GM15510 (cell line): ENCODE measurements at regions not wholly inside any gene's neighbourhood (a gene's known extent, or its start where the extent isn't known, plus 50 kb on each side); places are given as distances from the start of the nearest gene placed in this dataset.

ENCODE experiments used
- POLR2A ChIP-seq: IDR thresholded peaks from 3 replicates; pipeline ENCODE4 v1.6.1; 2011; ENCODE audit warnings: borderline replicate concordance; ENCODE audit not compliant: insufficient read length; ENCODE audit errors: extremely low read depth

- TF ChIP-seq POLR2A, result no peak
These were observed 150.5 kb upstream of the VKORC1L1 start for GRCh38 chr7:65722361-65722792.

- TF ChIP-seq POLR2A, result no peak
These were observed 141.7 kb upstream of the VKORC1L1 start for GRCh38 chr7:65731129-65731528.

GRCh38 chr7:65731562-65732035 is 141.3 kb upstream of the VKORC1L1 start:
- no peak for TF ChIP-seq POLR2A

DNA sequence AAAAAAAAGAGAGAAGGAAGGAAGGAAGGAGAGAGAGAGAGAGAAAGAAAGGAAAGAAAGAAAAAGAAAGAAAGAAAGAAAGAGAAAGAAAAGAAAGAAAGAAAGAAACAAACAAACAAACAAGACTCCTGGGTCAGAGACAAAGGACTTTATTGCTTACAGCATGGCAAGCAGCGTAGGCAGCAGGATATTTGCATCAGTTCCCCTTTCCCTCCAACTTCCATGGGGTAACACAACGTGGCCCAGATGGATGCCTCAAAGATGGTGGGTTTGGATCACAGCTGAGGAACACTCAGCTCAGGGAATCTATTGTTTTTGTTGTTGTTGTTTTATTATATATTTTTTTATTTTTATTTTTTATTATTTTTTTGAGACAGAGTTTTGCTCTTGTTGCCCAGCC is 128.5 kb upstream of the VKORC1L1 start:
- TF ChIP-seq POLR2A, result no peak

DNA sequence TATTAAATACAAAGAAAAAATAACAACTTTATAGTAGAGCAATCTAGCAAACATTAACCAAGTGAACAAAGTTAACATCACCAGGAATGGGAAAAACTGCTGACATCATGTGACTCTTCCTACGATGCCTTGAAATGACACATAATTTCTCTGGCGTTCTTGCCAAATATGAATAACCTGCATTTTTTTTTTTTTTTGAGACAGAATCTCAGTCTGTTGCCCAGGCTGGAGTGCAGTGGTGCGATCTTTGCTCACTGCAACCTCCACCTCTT is 126.5 kb upstream of the VKORC1L1 start:
- no peak for TF ChIP-seq POLR2A

DNA sequence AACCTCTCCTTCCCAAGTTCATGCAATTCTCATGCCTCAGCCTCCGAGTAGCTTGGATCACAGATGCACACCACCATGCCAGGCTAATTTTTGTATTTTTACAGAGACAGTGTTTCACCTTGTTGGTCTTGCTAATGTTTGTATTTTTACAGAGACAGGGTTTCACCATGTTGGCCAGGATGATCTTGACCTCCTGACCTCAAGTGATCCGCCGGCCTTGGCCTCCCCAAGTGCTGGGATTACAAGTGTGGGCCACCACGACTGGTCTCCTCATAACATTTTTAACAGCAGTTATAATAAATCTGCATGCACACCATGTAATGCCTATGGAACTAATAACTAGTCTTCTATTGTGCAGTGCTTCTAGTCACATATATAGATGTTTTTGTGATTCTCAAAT is 123.8 kb upstream of the VKORC1L1 start:
- TF ChIP-seq POLR2A, result no peak

- no peak for TF ChIP-seq POLR2A
These were observed 123.4 kb upstream of the VKORC1L1 start for GRCh38 chr7:65749518-65749917.

- peak; percentile 88 for TF ChIP-seq POLR2A
These were observed 122.1 kb upstream of the VKORC1L1 start for GRCh38 chr7:65750511-65751344.

DNA sequence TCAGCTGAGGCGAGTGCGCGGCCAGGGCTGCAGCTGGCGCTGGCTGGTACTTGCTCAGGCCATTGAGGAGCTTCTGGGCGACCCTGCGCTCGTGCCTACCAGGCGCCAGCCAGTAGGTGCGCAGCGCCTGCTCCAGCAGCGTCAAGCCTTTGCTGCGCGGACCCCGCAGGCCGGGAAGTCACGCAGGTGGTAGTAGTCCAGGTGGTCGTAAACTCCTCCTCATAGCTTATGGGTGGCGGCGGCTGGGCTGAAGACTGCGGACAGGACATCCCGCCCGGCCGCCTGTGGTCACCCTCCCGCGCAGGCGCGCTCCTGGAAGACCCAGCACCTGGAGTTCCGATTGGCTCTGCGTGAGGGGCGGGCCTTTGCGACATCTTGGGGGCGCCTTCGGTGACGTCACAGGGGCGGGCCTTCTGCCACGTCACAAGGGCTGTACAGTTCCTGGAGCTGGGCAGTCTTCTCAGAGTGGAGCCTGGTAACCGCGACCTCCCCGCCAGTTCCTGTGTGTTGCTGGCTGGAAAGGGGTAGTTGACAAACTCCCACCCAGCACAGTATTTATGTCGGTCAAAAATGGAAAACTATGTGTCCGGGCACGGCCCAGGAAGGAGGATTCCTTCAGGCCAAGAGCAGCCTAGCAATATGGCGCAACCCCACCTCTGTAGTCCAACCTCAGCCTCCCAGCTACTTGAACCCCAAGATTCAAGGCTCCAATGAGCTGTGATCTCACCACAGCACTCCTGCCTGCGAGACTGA is 102.2 kb upstream of the VKORC1L1 start:
- peak; percentile 70 for TF ChIP-seq POLR2A

DNA sequence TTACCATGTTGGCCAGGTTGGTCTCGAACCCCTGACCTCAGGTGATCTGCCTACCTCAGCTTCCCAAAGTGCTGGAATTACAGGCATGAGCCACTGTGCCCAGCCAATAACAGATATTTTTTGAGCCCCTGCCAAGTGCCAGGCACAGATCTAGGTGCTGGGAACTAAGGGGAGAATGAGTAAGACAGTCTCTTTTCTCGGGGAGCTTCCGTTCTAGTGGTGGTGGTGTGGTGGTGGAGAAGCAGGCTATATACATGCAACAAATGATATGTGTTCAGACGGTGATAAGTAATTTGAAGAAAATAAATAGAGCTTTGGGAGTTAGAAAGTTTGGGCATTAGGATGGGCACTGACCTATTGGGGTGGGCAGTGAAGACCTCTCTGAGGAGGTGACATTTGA is 76.7 kb upstream of the VKORC1L1 start:
- no peak for TF ChIP-seq POLR2A

DNA sequence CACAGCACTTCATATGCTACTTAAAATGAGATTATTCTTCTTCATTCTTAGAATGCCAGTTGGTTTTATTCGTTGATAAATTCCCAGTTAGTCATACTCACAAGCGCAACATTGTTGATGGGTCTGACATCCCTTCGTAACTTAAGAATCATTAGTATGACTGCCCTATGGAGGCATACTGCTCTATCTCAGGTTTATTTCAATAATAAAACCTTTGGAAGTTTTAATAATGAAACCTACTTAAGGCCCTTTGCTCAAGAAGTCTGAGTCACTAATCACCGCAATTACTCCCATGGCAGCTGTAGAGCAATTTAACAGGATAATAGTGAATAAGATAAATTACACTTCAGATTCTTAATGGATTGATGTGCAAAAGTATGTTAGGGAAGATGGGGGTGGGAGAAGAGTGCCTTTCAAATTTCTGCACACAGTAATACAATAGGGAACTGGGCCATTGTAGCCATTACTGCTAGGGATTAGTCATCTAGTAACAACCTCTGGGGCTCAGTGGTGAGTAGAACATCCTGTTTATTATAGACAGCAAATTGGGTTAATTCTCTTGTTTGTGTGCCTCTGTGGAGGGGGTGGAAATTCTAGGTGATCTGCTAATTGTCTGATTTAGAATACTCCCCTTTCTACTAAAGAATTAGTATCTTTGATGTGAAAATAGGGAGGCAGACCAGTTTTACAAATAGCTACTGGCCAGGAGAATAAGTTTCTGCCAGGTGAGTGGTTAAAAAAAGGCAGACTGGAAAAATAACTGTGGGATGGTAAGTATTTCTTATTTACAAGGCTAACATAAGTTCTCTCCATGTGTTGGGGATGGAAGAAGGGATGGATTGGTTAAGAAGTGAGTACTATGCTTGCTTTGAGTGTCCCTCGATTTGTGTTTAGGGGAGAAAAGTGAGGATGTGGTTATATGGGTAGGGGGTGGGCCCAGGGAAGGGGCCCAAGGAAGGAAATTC is 74.5 kb upstream of the VKORC1L1 start:
- TF ChIP-seq POLR2A, result no peak

DNA sequence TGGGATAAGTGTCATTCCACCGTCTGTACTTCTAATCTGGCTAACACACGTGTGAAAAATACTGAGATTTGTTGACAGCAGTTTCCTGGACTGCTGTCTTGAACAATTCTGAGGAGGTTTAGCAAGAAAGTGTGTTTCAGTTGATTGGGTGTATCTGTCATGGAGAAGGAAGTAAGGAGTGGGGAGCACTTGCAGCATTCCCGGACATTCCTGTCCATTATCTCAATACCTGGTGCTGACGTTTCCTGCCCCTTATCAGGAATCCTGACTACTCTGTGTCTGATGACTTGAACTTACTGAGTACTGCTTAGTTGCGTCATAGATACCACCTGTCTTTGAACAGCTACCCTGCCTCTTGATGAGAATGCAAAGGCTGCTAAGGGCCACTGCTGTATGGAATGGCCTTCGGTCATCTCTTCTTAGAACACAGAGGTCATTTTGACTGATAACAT is 72.0 kb upstream of the VKORC1L1 start:
- no peak for TF ChIP-seq POLR2A

- TF ChIP-seq POLR2A, result no peak
These were observed 68.0 kb upstream of the VKORC1L1 start for GRCh38 chr7:65804887-65805286.

DNA sequence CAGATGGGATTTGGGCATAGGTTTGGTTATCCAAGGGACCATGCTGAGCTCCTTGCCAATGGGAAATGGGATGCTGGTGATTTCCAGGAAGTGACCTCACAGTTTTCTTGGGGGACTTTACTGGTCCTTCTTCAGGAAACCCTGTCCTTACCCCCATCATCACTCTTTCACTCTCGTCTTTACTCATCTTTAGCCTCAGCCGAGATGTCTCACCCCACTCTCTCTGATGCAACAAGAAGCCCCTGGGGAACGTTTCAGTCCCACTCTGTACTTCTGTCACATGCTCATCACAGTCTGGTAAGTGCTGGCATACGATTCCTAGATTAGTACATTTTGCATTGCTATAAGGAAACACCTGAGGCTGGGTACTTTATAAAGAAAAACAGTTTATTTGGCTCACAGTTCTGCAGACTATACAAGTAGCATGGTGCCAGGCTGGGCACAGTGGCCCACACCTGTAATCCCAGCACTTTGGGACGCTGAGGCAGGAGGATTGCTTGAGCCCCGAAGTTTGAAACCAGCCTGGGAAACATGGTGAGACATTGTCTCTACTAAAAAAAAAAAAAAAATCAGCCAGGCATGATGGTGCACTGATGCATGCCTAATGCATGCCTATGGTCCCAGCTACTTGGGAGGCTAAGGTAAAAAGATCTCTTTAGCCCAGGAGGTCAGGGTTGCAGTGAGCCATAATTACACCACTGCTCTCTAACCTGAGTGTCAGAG is 63.5 kb upstream of the VKORC1L1 start:
- TF ChIP-seq POLR2A, result no peak
